GM18867 (cell line): ENCODE measurements at regions not wholly inside any gene's neighbourhood (a gene's known extent, or its start where the extent isn't known, plus 50 kb on each side); places are given as distances from the start of the nearest gene placed in this dataset.
"Not testable (repeated sequence)": the region's sequence is repeated elsewhere in the genome, so short reads cannot be mapped to it uniquely, and the experiment has no call there.

Source experiments
- ATAC-seq: cut with Tn5 transposase; IDR thresholded peaks from one replicate; pipeline ENCODE4 v1.9.1; 2021; ENCODE audit warnings: mild to moderate bottlenecking, moderate library complexity; ENCODE audit not compliant: unreplicated experiment

GRCh38 chr5:165003283-165003682 is 1497.9 kb downstream of the MAT2B start:
- no peak for ATAC-seq

DNA sequence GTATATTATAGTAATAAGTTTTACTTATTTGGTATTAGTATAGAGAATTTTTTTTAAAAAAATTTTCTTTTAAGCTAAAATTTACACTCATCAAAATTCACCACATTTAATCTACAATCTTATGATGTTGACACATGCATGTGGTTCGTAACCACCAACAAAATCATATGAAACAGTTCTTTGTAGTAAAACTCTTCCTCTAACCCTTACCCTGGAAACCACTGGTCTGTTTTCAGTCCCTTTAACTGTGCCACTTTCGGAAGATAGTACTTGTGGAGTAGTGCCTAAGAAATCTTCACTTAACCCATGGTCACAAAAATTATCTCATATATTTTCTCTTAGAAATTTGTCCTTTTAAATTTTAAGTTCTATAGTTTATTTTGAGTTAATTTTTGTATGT is 1498.8 kb downstream of the MAT2B start:
- no peak for ATAC-seq

DNA sequence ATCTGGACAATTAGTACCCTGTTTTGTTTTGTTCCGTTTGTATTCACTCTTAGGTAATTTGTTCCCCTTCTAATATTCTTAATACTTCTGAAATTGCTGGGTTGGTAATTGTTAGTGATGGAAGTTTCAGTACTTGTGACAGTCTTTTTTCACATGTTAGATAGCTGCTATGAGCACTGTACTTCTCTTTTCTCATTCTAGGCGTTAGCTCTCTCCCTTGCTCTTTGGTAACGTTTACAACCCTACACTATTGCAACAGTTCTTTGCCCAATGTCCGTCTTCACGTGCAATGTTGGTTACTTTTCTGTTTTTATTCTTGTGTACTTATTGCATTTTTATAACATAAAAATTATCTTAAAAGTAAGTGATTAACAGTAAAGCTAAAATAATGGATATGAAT is 1509.0 kb downstream of the MAT2B start:
- ATAC-seq = no peak

DNA sequence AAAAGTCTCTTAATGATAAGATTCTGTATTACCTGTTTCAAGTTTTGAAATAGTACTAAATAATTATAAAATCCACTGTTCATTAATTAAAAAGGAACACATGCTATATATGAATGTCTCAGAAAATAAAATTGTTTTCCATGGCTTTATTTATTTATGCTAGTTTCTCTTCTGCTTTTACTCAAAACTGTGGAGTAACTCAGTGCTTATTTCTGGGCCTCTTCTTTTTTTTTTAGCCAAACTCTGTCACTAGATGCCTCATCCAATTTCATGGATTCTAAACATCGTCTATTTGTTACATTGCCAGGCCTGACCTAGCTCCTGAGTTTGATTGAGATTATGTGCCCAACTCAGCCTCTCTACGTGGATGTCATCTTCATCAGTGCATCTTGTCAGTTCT is 1509.7 kb downstream of the MAT2B start:
- ATAC-seq = no peak

DNA sequence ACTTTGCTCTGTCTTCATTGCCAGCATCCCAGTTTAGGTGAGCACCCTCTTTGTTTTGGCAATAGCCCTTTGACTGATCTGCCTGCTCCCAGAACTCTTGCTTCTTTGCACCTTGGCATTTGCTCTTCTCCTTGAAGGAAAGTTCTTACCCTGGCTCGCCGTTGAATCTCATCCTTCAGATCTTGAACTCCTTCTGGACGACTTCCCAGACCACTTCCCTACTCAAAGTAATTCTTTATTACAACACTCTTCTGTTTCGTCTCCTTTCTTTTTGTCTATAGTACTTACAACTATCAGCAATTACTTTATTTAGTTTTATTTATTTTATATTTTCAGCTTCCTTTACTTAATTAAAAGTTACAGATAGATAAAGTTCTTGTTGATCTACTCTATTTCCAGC is 1510.1 kb downstream of the MAT2B start:
- no peak for ATAC-seq

GRCh38 chr5:165026971-165027370 is 1521.6 kb downstream of the MAT2B start:
- no peak for ATAC-seq

GRCh38 chr5:165028356-165028755 is 1522.9 kb downstream of the MAT2B start:
- no peak for ATAC-seq

- ATAC-seq = no peak
Observed at GRCh38 chr5:165029099-165029870, 1523.9 kb downstream of the MAT2B start.

DNA sequence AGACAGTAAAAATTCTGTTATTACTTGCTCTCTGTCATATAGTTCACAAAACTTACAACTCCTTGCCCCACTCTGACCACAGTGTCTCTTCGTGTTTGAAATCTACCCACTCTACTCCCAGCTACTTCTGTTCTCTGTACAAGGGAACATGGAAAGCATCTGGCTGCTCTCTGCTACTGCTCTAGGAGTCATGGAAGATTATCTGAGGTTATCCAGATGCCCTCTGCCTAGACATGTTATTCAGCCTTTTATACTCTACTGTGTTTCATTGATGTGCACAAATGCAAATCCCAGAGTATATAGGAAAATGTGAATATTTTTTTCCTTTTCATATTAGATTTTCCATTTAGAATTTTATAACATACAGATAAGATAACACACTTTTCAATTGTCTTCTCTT is 1525.6 kb downstream of the MAT2B start:
- no peak for ATAC-seq

DNA sequence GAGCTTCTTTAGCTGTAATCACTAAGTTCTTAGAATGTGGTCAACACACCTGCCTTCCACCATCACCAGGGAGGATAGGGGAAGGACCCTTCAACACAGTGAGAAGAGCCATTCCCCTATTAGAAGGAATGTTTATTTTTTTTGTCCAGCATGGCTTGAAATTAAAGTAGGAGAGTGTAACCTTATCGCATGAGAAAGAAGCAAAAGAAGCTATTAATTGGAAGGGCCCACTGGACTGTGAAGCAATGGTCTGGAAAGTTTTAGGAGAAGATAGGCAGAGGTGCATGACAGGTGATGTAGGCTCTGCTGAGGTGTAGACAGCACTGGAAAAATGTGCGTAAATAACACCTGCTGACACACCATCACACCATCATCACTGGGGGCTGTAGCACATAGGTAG is 1526.0 kb downstream of the MAT2B start:
- ATAC-seq = no peak

- ATAC-seq = no peak
Observed at GRCh38 chr5:165035520-165035919, 1530.1 kb downstream of the MAT2B start.

DNA sequence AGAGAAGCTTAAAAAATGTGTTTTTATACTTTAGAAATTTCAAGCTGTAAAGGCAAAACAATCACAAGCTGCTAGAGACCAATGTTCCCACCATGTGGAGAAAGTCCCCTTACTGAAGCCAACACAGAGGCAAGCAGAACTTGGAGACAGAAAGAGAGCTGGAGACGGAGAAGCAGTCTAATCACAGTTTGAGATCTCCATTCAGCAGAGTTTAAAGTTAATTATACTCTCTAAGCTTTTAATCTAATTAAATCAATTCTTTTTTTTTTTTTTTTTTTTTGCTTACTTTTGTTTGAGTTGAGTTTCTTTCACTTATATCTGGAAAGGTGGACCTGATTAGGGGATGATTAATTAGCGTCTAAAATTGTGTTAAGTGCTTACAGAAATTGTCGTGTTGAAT is 1534.3 kb downstream of the MAT2B start:
- ATAC-seq = no peak

- ATAC-seq = not testable (repeated sequence)
Observed at GRCh38 chr5:165045941-165046340, 1540.5 kb downstream of the MAT2B start.

DNA sequence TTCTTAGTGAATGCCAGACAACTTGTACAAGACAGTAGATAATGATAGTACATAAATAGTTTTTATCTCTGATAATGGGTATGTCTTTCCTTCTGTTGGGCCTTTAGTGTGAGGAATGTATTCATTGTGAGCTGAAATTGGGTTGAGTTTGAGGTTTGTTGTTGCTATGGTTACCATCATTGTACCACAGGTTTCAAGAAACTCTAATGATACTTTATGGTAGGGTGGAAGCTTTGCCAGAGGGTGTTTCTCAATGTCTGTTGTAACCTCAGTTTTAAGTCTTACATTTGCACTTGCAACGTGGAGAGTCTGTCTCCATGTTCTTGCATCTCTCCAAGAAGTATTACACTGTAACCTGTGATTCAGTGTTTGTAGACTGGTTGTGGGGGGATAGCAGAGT is 1550.1 kb downstream of the MAT2B start:
- ATAC-seq = no peak

DNA sequence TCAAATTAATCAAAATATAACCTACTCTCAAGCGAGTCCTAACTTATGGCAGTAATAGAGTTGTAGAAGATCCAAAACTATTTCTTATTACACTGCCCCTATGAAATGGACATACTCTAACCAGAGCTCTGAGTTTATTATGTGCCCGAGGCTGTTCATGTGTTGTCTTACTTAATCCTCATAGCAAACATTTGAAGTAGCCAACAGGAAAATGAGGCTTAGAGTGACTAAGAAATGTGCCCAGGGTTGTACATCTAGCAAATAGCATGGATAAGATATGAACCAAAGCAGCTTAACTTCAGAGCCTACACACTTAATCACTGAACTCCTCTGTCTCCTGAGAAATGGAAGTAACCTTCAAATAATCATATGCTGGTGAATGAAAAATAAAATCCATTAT is 1551.7 kb downstream of the MAT2B start:
- no peak for ATAC-seq

DNA sequence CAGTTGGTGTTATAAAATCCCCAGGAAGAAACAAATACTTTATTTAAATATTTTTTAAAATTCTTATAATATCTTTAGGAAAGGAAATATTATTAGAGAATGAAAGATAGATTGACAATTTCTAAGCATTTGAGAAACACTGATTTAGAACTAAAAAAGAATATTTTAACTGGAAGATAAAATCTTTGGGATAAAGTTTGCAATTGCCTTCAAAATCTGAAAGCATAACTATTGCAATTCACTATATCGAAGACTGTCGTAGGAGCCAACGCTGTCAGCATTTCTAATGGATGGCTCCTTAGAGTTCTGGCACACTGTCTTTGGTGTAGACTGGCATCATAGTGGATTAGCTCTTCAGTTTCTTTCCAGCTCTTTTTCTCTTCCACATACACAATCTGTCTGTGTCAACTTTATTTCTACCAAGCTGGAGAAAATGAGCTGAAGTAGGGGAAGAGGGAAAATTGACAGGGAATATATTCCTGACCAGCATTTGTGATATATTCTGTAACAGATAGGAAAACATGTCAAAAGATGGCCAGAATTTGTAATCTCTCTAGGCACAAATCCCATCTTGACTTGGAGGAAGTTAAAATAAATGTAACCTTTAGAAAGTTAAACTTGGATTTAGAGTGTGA is 1561.4 kb downstream of the MAT2B start:
- no peak for ATAC-seq

DNA sequence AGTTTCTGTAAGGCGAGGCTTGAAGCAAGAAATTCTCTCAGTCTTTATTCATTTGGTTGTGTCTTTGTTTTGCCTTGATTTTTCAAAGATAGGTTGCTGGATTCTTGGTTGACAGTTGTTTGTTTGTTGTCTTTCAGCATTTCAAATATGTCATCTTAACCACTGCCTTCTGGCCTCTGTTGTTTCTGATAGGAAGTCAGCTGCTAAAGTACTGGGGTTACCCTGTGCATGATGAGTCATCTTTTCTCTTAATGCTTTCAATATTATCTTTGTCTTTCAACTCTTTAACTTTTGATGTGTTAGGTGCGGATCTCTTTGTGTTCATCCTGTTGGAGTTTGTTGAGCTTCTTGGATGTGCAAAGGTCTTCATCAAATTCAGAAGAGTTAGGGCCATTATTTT is 1571.3 kb downstream of the MAT2B start:
- ATAC-seq = no peak

GRCh38 chr5:165079389-165079788 is 1574.0 kb downstream of the MAT2B start:
- no peak for ATAC-seq

GRCh38 chr5:165083394-165083793 is 1578.0 kb downstream of the MAT2B start:
- no peak for ATAC-seq

DNA sequence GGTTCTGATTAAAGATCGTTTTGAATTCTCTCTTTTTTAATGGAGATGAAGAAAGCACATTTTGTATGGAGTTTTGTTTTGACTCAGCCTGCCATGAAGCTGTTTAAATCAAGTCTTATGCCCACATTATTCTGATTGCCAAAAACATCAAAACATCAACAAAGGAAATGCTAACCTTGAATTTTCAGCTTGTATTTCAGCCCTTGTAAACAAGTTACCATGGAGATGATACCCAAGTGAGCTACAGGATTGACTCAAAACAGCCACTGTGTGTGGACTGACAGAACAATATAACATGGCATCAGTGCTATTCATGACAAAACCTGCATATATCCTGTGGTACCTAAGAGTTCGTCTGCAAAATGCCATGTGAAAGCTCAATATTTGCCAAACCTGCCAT is 1581.0 kb downstream of the MAT2B start:
- ATAC-seq = no peak

- ATAC-seq = no peak
Observed at GRCh38 chr5:165094782-165095181, 1589.4 kb downstream of the MAT2B start.

DNA sequence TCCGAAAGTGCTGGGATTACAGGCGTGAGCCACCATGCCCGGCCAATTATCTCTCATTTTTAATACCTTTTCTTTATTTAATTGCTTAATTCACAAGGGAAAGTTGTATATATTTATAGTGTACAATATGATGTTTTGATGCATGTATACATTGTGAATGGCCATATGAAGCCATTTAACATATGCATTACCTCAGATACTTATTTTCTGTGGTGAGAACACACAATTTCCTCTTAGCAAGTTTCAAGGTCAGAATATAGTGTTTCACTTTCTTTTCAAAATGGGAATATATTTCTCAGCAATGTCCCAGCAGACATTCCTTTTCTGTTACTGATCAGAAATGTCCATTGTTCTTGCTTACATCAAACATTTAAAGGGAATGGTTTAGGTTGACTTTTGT is 1596.3 kb downstream of the MAT2B start:
- ATAC-seq = no peak

DNA sequence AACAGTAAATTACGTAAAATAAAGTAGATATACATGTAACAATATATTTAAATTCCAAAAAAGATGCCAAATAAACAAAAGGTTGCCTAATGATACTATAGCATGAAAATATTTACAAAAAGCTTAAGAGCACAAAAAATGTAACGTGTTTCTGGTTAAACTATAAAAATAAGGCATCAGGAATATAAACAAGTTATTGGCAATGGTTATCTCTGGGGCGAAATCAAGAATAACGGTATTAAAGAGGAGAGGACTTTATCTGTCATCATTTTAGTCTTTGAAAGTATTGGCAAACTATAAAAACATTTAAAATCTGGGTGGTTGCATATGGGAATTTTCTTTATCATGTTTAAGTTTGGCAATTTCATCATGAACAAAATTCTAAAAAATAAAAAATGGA is 1599.2 kb downstream of the MAT2B start:
- ATAC-seq = no peak
